ENCODE measurements at regions not wholly inside any gene's neighbourhood (a gene's known extent, or its start where the extent isn't known, plus 50 kb on each side); places are given as distances from the start of the nearest gene placed in this dataset.

GRCh38 chr14:35998303-35998702, 172.2 kb downstream of the BRMS1L start:
- H3K36me3 ChIP-seq (ENCODE audit: low read depth) = no peaks in the 10 kb centered on the region
- ATAC-seq (ENCODE audit: low read depth) = no peak
- H3K4me1 ChIP-seq (ENCODE audit: insufficient read depth, poor library complexity, severe bottlenecking) = no peaks in the 10 kb centered on the region
- H3K27me3 ChIP-seq (ENCODE audit: insufficient read depth, poor library complexity, severe bottlenecking) = peaks cover 9% of the 10 kb centered on the region
- no peak overlapping the region for H3K27ac ChIP-seq (ENCODE audit: poor library complexity, severe bottlenecking)
- H3K9me3 ChIP-seq (ENCODE audit: severe bottlenecking) = no peaks in the 10 kb centered on the region
- DNase-seq (ENCODE audit: low spot score) = no peak
- H3K4me3 ChIP-seq (ENCODE audit: severe bottlenecking) = no peak overlapping the region
- TF ChIP-seq CTCF (IDR thresholded peaks at IDR 0.05; ENCODE audit: poor library complexity, severe bottlenecking) = no peak

DNA sequence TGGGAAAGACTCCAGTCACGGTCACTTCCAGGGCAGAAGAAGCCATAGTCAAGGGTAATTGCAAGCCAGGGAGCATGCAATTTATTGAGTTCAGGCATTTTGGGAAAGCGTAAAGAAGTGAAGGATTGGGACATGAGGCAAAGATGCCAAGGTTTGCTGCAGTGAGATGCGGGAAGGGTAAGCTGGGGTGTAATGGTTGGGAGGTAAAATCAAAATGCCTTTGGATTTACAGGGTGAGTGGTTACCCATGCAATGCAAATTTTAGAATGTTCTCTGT, 167.5 kb downstream of the BRMS1L start:
- TF ChIP-seq CTCF (IDR thresholded peaks at IDR 0.05; ENCODE audit: poor library complexity, severe bottlenecking) = no peak
- no peaks in the 10 kb centered on the region for H3K4me1 ChIP-seq (ENCODE audit: insufficient read depth, poor library complexity, severe bottlenecking)

DNA sequence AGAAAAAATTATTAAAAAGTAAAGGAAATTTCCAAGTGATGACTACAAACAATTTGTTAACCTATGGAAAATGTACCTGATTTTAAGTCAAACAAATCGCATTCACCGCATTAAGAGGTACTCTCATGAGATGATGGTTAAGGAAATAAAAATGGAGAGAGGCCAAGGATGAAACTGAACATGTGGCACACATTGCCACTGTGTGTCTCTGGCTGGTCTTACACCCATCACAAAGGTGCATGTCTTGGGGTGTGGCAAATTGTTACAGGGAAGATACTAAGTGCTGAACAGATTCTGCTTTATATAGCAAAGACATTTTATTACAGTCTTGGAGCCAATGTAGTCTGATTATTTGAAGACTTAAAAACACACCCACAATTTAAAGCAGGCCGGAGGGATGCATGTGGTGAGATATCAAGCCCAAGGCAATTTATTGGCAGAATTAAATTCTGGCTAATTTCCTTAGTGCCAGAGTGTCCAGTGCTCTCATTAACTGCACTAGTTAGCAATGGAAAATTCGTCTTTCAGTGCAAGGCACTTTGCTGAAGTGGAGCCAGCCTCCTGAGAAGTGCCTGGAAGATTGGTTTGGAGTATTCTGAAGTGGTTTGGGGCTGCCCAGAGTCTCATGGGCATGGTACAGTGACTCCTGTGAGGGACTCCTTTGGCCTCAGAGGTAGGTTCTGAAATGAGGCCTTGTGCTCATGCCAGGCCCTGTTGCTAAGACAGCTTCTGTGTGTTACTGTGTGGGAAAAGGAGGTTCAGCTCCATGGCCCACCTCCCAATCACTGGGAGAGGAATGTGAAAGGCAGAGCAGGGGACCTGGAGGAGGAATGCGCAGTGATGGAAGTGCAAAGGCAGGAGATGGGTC, 166.9 kb downstream of the BRMS1L start:
- no peak for ATAC-seq (ENCODE audit: low read depth)
- TF ChIP-seq CTCF (IDR thresholded peaks at IDR 0.05; ENCODE audit: poor library complexity, severe bottlenecking) = no peak
- no peak overlapping the region for H3K27ac ChIP-seq (ENCODE audit: poor library complexity, severe bottlenecking)
- H3K36me3 ChIP-seq (ENCODE audit: low read depth) = no peaks in the 10 kb centered on the region
- no peaks in the 10 kb centered on the region for H3K4me1 ChIP-seq (ENCODE audit: insufficient read depth, poor library complexity, severe bottlenecking)
- DNase-seq (ENCODE audit: low spot score) = no peak
- H3K9me3 ChIP-seq (ENCODE audit: severe bottlenecking) = no peaks in the 10 kb centered on the region
- no peak overlapping the region for H3K4me3 ChIP-seq (ENCODE audit: severe bottlenecking)
- no peaks in the 10 kb centered on the region for H3K27me3 ChIP-seq (ENCODE audit: insufficient read depth, poor library complexity, severe bottlenecking)

More for the DNA sequence above, 167.5 kb downstream of the BRMS1L start:
- ATAC-seq (ENCODE audit: low read depth) = no peak
- Histone ChIP-seq H3K27ac (ENCODE audit: poor library complexity, severe bottlenecking) (no peak overlapping the region), H3K36me3 (ENCODE audit: low read depth) (no peaks in the 10 kb centered on the region), H3K27me3 (ENCODE audit: insufficient read depth, poor library complexity, severe bottlenecking) (no peaks in the 10 kb centered on the region), H3K9me3 (ENCODE audit: severe bottlenecking) (no peaks in the 10 kb centered on the region), H3K4me3 (ENCODE audit: severe bottlenecking) (no peak overlapping the region)
- DNase-seq (ENCODE audit: low spot score) = no peak

GRCh38 chr14:35991356-35991755, 165.2 kb downstream of the BRMS1L start:
- Histone ChIP-seq H3K36me3 (ENCODE audit: low read depth) (no peaks in the 10 kb centered on the region), H3K27ac (ENCODE audit: poor library complexity, severe bottlenecking) (no peak overlapping the region), H3K27me3 (ENCODE audit: insufficient read depth, poor library complexity, severe bottlenecking) (no peaks in the 10 kb centered on the region), H3K9me3 (ENCODE audit: severe bottlenecking) (no peaks in the 10 kb centered on the region), H3K4me3 (ENCODE audit: severe bottlenecking) (no peak overlapping the region), H3K4me1 (ENCODE audit: insufficient read depth, poor library complexity, severe bottlenecking) (no peaks in the 10 kb centered on the region)
- no peak for TF ChIP-seq CTCF (IDR thresholded peaks at IDR 0.05; ENCODE audit: poor library complexity, severe bottlenecking)
- DNase-seq (ENCODE audit: low spot score) (no peak), ATAC-seq (ENCODE audit: low read depth) (no peak)

DNA sequence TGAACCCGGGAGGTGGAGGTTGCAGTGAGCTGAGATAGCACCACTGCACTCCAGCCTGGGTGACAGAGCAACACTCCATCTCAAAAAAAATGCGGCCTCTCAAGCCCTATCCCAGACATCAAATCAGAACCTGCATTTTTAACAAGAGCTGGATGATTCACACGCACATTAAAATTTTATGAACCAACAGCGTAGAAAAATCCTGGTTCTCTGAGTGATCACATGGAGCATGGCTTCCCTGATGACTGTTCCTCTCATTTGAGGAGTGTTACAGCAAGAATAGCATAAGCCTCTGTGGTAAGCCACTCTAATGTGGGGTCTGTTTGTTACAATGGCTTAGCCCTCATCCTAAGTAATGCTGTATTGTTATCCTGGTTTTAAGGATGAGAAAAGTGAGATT, 163.6 kb downstream of the BRMS1L start:
- Histone ChIP-seq H3K4me3 (ENCODE audit: severe bottlenecking) (no peak overlapping the region), H3K27me3 (ENCODE audit: insufficient read depth, poor library complexity, severe bottlenecking) (no peaks in the 10 kb centered on the region), H3K9me3 (ENCODE audit: severe bottlenecking) (no peaks in the 10 kb centered on the region), H3K4me1 (ENCODE audit: insufficient read depth, poor library complexity, severe bottlenecking) (no peaks in the 10 kb centered on the region), H3K36me3 (ENCODE audit: low read depth) (no peaks in the 10 kb centered on the region), H3K27ac (ENCODE audit: poor library complexity, severe bottlenecking) (no peak overlapping the region)
- no peak for DNase-seq (ENCODE audit: low spot score)
- no peak for TF ChIP-seq CTCF (IDR thresholded peaks at IDR 0.05; ENCODE audit: poor library complexity, severe bottlenecking)
- ATAC-seq (ENCODE audit: low read depth) = no peak
